Liver (tissue), 7 donors: ENCODE measurements at regions not wholly inside any gene's neighbourhood (a gene's known extent, or its start where the extent isn't known, plus 50 kb on each side); places are given as distances from the start of the nearest gene placed in this dataset.
"Not testable (repeated sequence)": the region's sequence is repeated elsewhere in the genome, so short reads cannot be mapped to it uniquely, and the experiment has no call there.

Experiments
- DNase-seq: peaks from one replicate; pipeline ENCODE4 v3.0.0-alpha.2; 2017; ENCODE audit warnings: low spot score
- H3K27ac ChIP-seq, 2 donors: one replicate each; pipeline ENCODE4 v1.7.0; 2013; ENCODE audit warnings: inconsistent platforms in 2 of 2, low read length in 2 of 2, control low read depth in 1 of 2, low read depth in 1 of 2, mild to moderate bottlenecking in 1 of 2
- H3K27me3 ChIP-seq, 4 donors: one replicate each; pipeline versions ENCODE4 v1.6.1 to v1.7.0; 2013; ENCODE audit warnings: low read length in 3 of 4, inconsistent platforms in 1 of 4, mild to moderate bottlenecking in 1 of 4, moderate library complexity in 1 of 4; ENCODE audit not compliant: control insufficient read depth in 4 of 4, insufficient read depth in 4 of 4
- H3K36me3 ChIP-seq, 4 donors: one replicate each; pipeline versions ENCODE4 v1.6.1 to v1.7.0; 2013; ENCODE audit warnings: low read length in 3 of 4, mild to moderate bottlenecking in 3 of 4, low read depth in 1 of 4, moderate library complexity in 1 of 4; ENCODE audit not compliant: control insufficient read depth in 4 of 4, insufficient read depth in 3 of 4
- H3K4me1 ChIP-seq, 4 donors: one replicate each; pipeline versions ENCODE4 v1.6.1 to v1.7.0; 2013; ENCODE audit warnings: low read length in 3 of 4, mild to moderate bottlenecking in 3 of 4, moderate library complexity in 1 of 4; ENCODE audit not compliant: control insufficient read depth in 4 of 4, insufficient read depth in 4 of 4
- H3K4me3 ChIP-seq, 3 donors: one replicate each; pipeline versions ENCODE4 v1.6.1 to v1.7.0; 2013; ENCODE audit warnings: low read length in 3 of 3, control low read depth in 1 of 3, low read depth in 1 of 3, mild to moderate bottlenecking in 1 of 3
- H3K9ac ChIP-seq, 2 donors: one replicate each; pipeline ENCODE4 v1.7.0; 2013; ENCODE audit warnings: low read length in 2 of 2, mild to moderate bottlenecking in 2 of 2, moderate library complexity in 2 of 2, control low read depth in 1 of 2, low read depth in 1 of 2
- H3K9me3 ChIP-seq, 4 donors: one replicate each; pipeline versions ENCODE4 v1.6.1 to v1.7.0; 2013; ENCODE audit warnings: low read length in 3 of 4; ENCODE audit not compliant: control insufficient read depth in 4 of 4
- GABPA ChIP-seq, 2 donors: IDR thresholded peaks in 1 of 2; conservative IDR thresholded peaks in 1 of 2; 2 replicates each; pipeline ENCODE4 v1.6.1; 2016; ENCODE audit warnings: antibody characterized with exemption in 2 of 2, mild to moderate bottlenecking in 1 of 2, moderate library complexity in 1 of 2
- HNF4G ChIP-seq: IDR thresholded peaks from 2 replicates; pipeline ENCODE4 v1.6.1; 2016; ENCODE audit warnings: antibody characterized with exemption
- RAD21 ChIP-seq, 2 donors: IDR thresholded peaks; 2 replicates each; pipeline ENCODE4 v1.6.1; 2016; ENCODE audit warnings: antibody characterized with exemption in 2 of 2, mild to moderate bottlenecking in 2 of 2
- REST ChIP-seq: IDR thresholded peaks from 2 replicates; pipeline ENCODE4 v1.6.1; 2016; ENCODE audit warnings: antibody characterized with exemption, mild to moderate bottlenecking
- RXRA ChIP-seq, 2 donors: IDR thresholded peaks; 2 replicates each; pipeline ENCODE4 v1.6.1; 2017 to 2018; ENCODE audit warnings: antibody characterized with exemption in 2 of 2, mild to moderate bottlenecking in 1 of 2
- SP1 ChIP-seq: IDR thresholded peaks from 2 replicates; pipeline ENCODE4 v1.6.1; 2018; ENCODE audit warnings: antibody characterized with exemption, mild to moderate bottlenecking
- WGBS: extraction: QIAGEN DNeasy Blood & Tissue Kit; methylation state at CpG from one replicate; pipeline ENCODE4 v1.1.7; 2013; 5-methylcytosine and 5-hydroxymethylcytosine counted together
- TF ChIP-seq, protein P1 (sequence below): IDR thresholded peaks from 2 replicates; pipeline ENCODE4 v1.6.1; 2016; ENCODE audit warnings: antibody characterized with exemption
- donor health status: healthy.
- donor health status: healthy.
- donor health status: healthy.
- donor health status: healthy.

GRCh38 chr11:119567688-119568582 is 145.0 kb upstream of the THY1 start:
- TF ChIP-seq HNF4G (no peak), SP1 (no peak), REST (no peak), GABPA (IDR thresholded peaks at IDR 0.05 in 1 of 2, conservative IDR thresholded peaks at IDR 0.05 in 1 of 2) (no peak), RXRA (IDR thresholded peaks at IDR 0.05) (no peak), RAD21 (IDR thresholded peaks at IDR 0.05) (no peak)
- TF ChIP-seq, protein P1, sequence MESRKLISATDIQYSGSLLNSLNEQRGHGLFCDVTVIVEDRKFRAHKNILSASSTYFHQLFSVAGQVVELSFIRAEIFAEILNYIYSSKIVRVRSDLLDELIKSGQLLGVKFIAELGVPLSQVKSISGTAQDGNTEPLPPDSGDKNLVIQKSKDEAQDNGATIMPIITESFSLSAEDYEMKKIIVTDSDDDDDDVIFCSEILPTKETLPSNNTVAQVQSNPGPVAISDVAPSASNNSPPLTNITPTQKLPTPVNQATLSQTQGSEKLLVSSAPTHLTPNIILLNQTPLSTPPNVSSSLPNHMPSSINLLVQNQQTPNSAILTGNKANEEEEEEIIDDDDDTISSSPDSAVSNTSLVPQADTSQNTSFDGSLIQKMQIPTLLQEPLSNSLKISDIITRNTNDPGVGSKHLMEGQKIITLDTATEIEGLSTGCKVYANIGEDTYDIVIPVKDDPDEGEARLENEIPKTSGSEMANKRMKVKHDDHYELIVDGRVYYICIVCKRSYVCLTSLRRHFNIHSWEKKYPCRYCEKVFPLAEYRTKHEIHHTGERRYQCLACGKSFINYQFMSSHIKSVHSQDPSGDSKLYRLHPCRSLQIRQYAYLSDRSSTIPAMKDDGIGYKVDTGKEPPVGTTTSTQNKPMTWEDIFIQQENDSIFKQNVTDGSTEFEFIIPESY, result no peak
- Histone ChIP-seq H3K4me1 (no peaks in the 10 kb centered on the region), H3K36me3 (no peaks in the 10 kb centered on the region), H3K9ac (no peak overlapping the region), H3K9me3 (peaks cover 0 to 2% (median 0%) of the 10 kb centered on the region in 4 donors), H3K27me3 (no peaks in the 10 kb centered on the region), H3K27ac (no peak overlapping the region), H3K4me3 (no peak overlapping the region)
- no peak for DNase-seq
- WGBS, result 70% methylated on average over 9 of the region's 9 CpGs

DNA sequence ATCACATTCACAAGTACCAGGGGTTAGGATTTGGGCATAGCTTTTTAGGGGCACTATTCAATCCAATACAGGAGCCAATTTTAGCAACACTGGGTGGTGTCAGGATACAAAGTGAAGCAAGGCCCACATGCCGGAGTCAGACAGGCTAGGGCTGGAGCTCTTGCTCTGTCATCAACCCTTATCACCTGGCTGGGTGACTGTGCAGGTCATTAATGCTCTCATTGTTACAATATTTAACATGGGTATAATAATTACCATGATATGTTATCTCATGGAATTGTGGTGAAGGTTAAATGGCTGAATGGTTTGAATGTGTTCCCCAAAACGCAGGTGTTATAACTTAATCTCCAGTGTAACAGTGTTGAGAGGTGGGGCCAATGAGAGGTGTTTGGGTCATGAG is 143.3 kb upstream of the THY1 start:
- Histone ChIP-seq H3K27me3 (no peaks in the 10 kb centered on the region), H3K9me3 (peaks cover 0 to 2% (median 0%) of the 10 kb centered on the region in 4 donors), H3K36me3 (no peaks in the 10 kb centered on the region), H3K9ac (no peak overlapping the region), H3K27ac (no peak overlapping the region), H3K4me1 (no peaks in the 10 kb centered on the region), H3K4me3 (no peak overlapping the region)
- DNase-seq, result no peak
- whole genome bisulfite sequencing, result 79% methylated on average over 2 of the region's 2 CpGs
- TF ChIP-seq, protein P1, result no peak

DNA sequence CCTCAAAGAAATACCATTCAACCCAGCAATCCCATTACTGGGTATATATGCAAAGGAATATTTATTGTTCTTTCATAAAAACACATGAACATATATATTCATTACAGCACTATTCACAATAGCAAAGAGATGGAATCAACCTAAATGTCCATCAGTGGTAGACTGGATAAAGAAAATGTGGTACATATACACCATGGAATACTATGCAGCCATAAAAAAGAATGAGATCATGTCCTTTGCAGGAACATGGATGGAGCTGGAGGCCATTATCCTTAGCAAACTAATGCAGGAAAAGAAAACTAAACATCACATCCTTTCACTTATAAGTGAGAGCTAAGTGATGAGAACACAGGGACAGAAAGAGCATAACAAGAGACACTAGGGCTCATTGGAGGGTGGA is 142.7 kb upstream of the THY1 start:
- H3K9me3 ChIP-seq, H3K27ac ChIP-seq, H3K9ac ChIP-seq, H3K36me3 ChIP-seq, H3K4me3 ChIP-seq, DNase-seq, H3K4me1 ChIP-seq, H3K27me3 ChIP-seq: not testable (repeated sequence)
